ENCODE measurements at regions not wholly inside any gene's neighbourhood (a gene's known extent, or its start where the extent isn't known, plus 50 kb on each side); places are given as distances from the start of the nearest gene placed in this dataset.

- no peak for TF ChIP-seq CTCF (IDR thresholded peaks at IDR 0.05)
- TF ChIP-seq EZH2phosphoT487 (IDR thresholded peaks at IDR 0.05) = no peak
- no peak for TF ChIP-seq EZH2 (IDR thresholded peaks at IDR 0.05)
These were observed 197.3 kb upstream of the IL12A start for GRCh38 chr3:159791336-159791735.
